GM18511 (cell line): ENCODE measurements at regions not wholly inside any gene's neighbourhood (a gene's known extent, or its start where the extent isn't known, plus 50 kb on each side); places are given as distances from the start of the nearest gene placed in this dataset.

Experiments
- ATAC-seq: cut with Tn5 transposase; IDR thresholded peaks from one replicate; pipeline ENCODE4 v1.9.1; 2021; ENCODE audit warnings: mild to moderate bottlenecking, moderate library complexity; ENCODE audit not compliant: unreplicated experiment

DNA sequence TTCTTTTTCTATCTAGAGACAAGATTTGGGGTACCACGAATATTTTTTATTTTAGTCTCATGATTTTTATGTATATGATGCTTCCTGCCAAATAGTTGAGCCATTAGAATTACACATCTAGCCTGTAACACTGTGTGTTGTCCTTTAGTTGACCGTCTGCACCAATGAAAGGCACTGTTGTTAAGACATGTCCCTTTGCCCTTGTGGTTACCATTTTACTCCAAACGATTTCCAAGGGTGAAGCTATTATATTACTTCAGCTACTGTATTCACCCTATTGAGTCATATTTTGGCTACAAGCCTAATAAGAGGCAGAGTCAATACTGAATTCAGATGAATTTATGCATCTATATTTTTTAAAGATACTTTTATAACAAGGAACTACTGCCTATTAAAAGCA lies 207.6 kb downstream of the CETN3 start:
- ATAC-seq: no peak

DNA sequence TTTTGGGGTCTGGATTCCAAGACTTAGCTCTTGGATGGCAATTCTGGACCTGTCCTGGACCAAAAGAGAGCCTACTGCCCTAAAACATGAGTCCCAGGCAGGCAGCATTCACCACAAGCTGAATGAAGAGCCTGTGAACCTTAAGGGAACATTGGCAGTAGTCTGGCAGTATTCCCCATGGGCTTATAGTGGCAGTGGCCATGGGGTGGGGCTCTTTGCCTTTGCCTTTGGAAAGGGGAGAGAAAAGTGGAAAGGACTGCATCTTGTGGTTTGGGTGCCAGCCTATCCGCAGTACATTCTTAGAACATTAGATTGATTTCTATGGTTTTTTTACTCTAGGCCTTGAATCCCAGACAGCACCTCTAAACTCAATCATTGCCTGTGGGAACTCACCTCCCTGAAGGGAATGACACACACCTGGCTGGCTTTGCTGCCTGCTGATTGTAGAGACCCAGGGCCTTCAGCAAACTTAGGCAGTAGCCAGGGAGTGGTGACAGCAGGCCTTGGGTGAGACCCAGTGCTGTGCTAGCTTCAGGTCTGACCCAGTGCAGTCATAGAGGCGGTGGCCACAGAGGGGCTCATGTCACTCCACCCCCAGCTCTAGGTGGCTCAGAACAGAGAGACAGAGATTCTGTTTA lies 216.3 kb downstream of the CETN3 start:
- ATAC-seq: no peak

- no peak for ATAC-seq
Measured at GRCh38 chr5:90191352-90192045, 218.1 kb downstream of the CETN3 start.

- ATAC-seq: no peak
Measured at GRCh38 chr5:90185897-90186468, 223.6 kb downstream of the CETN3 start.

DNA sequence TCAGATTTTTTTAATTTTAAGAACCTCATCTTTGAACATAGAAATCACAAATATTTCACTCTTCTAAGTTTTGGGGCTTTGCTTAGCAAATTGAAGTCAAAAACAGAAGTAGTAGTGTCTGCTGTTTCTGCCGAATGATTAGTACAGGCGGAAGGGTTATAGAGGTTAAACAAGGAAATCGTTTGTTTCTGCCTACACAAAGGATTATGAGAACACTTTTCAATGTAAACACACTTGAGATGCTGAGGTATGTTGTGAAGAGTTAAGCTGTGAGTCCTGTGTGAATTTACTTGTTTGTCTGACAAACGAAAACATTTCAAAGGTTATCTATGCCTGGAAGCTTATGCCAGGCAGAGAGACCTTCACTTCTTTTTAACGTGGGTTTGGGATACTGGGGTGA lies 224.8 kb downstream of the CETN3 start:
- ATAC-seq: peak; percentile 8

GRCh38 chr5:90182726-90183125 lies 226.8 kb downstream of the CETN3 start:
- ATAC-seq: no peak

- ATAC-seq: no peak
Measured at GRCh38 chr5:90174236-90174635, 235.3 kb downstream of the CETN3 start.

- ATAC-seq: no peak
Measured at GRCh38 chr5:90173299-90174030, 236.1 kb downstream of the CETN3 start.

DNA sequence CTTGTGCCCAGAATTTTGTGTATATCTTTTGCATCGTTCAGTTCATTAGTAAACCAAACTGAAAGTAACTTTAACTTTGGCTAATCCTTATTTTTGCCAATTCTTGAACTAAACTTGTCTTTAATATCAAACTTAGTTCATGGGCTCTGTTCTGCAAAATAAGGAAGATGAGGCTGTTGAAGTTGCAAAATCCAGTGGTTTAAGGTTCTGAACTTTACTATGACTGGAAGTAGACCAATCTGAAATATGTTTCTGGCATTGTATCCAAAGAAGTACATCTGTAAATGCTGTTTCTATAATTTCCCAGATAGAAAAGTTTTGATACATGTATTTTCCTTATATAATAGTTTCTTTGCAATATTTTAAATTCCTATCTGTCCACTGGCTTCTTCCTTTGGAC lies 238.1 kb downstream of the CETN3 start:
- ATAC-seq: no peak

DNA sequence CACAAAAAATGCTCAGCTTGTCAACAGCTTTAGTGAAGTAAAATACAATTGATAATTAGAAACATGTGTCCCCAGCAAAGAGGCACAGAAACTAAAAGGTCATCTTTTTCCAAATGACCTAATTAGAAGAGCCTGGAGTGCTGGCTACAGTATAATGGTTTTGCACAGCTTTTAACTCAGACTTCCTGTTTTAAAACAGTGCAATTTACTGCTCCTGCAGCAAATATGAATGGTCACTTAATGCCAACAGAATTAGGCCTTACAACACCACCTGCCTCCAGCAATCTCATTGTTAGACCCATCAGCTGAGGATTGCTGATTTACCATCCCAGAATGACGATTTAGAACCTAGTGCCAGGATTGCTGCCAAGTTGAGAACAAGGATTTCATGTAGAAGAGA lies 239.3 kb downstream of the CETN3 start:
- no peak for ATAC-seq

GRCh38 chr5:90169078-90169477 lies 240.5 kb downstream of the CETN3 start:
- no peak for ATAC-seq

DNA sequence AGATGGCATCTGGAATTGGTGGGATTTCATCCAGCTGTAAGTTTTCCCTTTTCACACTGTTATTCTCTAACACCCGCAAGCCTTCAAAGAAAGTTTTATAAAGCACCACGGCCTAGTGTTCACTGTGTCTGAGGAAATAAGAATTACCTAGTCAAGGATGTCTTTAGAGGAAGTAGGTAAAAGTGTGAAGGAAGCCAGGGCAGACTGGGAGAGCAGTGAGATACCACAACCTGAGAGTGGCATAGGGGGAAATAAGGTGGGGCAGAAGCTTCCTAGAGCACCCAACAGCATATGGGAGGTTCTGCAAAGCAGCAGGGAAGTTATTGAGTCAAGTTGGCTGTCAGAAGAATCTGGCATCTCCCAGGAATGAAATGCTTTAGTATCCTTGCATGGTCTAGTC lies 241.2 kb downstream of the CETN3 start:
- no peak for ATAC-seq

- ATAC-seq: no peak
Measured at GRCh38 chr5:90166816-90167215, 242.7 kb downstream of the CETN3 start.

- ATAC-seq: no peak
Measured at GRCh38 chr5:90162324-90162723, 247.2 kb downstream of the CETN3 start.

DNA sequence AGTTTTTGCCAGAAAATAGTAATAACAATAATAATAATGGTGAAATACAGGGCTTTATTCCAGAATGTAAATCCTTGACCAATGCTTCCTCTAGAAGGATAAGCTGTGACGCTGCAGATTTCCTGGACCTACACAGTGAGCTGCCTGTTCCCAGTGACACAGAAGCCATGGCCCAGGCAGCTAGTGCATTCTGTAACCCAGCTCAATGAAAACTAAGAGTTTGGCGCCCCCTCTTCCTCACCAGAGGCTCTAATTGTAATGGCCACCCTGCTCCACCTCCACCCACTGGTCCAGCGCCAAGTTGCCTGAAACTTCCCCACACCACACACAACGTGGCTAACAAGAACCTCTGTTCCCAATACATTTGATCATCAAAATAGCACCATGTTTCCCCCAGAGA lies 248.1 kb downstream of the CETN3 start:
- ATAC-seq: peak; percentile 72

- ATAC-seq: no peak
Measured at GRCh38 chr5:90158131-90158530, 251.4 kb downstream of the CETN3 start.

GRCh38 chr5:90153031-90153430 lies 256.5 kb downstream of the CETN3 start:
- ATAC-seq: no peak

DNA sequence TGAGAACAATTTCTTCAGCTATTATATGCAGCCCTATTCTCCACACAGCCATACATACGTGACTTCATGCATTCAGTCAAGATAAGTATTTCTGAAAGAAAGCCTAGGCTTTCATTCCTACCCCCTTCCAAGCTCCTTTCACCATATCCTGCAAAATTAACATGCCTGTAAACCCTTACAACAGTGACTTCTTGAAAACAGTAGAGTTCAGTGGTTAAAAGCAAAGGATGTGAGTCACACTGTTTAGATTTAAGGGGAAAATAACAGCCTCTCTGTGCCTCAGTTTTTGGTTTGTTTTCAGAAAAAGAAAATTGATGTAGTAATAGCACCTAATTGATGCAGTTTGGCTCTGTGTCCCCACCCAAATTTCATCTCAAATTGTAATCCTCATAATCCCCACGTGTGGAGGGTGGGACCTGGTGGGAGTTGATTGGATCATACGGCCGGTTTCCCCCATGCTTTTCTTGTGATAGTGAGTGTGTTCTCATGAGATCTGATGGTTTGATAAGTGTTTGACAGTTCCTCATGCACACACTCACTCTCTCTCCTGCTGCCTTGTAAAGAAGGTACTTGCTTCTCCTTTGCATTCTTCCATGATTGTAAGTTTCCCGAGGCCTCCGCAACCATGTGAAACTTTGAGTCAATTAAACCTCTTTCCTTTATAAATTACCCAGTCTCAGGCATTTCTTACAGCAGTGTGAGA lies 264.8 kb downstream of the CETN3 start:
- no peak for ATAC-seq

DNA sequence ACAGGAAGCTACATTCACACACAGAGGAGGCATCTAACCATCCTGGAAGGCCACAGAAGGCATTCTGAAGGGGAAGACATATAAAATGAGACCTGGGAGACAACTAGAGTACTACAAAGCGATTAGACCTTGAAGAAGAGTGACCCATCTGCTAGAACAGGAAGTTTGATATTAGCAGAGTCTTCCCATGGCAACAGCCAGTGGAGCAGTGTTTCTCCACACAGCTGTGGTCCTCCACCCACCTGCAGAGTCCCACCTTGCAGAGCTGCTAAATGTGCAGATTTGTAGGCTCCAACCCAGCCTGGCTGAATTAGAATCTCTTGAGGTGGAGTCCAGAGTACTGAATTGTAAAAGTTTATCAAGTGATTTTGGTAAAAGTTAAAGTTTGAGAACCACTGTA lies 267.0 kb downstream of the CETN3 start:
- ATAC-seq: no peak

- ATAC-seq: no peak
Measured at GRCh38 chr5:90141984-90142383, 267.6 kb downstream of the CETN3 start.

GRCh38 chr5:90136952-90137528 lies 272.5 kb downstream of the CETN3 start:
- ATAC-seq: no peak
